RWPE1 (cell line): ENCODE measurements at regions not wholly inside any gene's neighbourhood (a gene's known extent, or its start where the extent isn't known, plus 50 kb on each side); places are given as distances from the start of the nearest gene placed in this dataset.

Source experiments
- CTCF ChIA-PET: fragments of 350-600 bp; sonication (Branson Sonifier 250); formaldehyde crosslinking; extraction: SDS; loops from one replicate; lab custom pipeline; 2021; lab: Yijun Ruan, JAX
- POLR2A ChIA-PET: fragments of 400-600 bp; formaldehyde crosslinking; extraction: SDS; loops from one replicate; lab custom pipeline; 2020; ENCODE audit warnings: antibody characterized with exemption; ENCODE audit not compliant: low non-redundant PET; lab: Yijun Ruan, JAX
- DNase-seq: peaks from one replicate; pipeline ENCODE4 v3.0.0; 2012; ENCODE audit warnings: low spot score
- H3K27ac ChIP-seq: fragments of 450-650 bp; 2 replicates; pipeline ENCODE4 v1.5.1; 2017
- TF ChIP-seq, protein P1 (sequence below): fragments of 450-650 bp; conservative IDR thresholded peaks from 2 replicates; pipeline ENCODE4 v1.5.1; 2017; ENCODE audit warnings: low read depth, mild to moderate bottlenecking

DNA sequence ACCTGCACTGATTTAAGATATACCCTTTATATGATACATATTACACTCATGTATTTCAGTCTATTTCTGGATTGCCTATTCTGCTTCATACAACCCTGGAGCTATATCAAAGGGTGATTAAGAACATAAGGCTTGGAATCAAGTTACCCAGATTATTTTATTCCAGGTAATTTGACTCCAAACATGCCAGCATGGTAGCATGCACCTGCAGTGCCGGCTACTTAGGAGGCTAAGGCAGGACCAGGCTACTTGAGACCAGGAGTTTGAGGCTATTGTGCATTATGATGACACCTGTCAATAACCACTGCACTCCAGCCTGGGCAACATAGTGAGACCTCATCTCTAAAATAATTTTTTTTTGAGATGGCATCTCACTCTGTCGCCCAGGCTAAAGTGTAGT is 50.4 kb upstream of the NEO1 start:
- ChIA-PET POLR2A (no interaction called here), CTCF (no interaction called here)
- TF ChIP-seq, protein P1, sequence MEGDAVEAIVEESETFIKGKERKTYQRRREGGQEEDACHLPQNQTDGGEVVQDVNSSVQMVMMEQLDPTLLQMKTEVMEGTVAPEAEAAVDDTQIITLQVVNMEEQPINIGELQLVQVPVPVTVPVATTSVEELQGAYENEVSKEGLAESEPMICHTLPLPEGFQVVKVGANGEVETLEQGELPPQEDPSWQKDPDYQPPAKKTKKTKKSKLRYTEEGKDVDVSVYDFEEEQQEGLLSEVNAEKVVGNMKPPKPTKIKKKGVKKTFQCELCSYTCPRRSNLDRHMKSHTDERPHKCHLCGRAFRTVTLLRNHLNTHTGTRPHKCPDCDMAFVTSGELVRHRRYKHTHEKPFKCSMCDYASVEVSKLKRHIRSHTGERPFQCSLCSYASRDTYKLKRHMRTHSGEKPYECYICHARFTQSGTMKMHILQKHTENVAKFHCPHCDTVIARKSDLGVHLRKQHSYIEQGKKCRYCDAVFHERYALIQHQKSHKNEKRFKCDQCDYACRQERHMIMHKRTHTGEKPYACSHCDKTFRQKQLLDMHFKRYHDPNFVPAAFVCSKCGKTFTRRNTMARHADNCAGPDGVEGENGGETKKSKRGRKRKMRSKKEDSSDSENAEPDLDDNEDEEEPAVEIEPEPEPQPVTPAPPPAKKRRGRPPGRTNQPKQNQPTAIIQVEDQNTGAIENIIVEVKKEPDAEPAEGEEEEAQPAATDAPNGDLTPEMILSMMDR = no peak
- no peak overlapping the region for H3K27ac ChIP-seq
- no peak for DNase-seq

DNA sequence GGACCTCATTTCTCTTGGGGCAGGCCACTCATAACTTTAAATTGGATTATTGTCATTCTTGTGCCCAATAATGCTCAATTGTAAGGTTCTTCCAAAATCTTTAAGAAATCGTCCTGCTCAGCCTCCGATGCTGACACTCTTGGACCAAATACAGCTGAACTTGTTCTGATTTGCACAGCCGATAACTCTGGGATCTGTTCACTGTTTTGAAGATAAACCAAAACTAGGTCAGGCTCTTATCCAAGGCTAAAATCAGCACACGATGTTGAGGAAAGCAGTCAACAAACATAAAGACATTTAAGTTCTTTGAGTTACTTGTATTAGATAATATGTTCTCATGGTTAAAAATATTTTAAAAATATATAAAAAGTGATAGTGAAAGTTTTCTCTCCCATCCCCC is 52.0 kb upstream of the NEO1 start:
- H3K27ac ChIP-seq = no peak overlapping the region
- TF ChIP-seq, protein P1 = no peak
- ChIA-PET POLR2A (no interaction called here), CTCF (no interaction called here)
- DNase-seq = no peak

DNA sequence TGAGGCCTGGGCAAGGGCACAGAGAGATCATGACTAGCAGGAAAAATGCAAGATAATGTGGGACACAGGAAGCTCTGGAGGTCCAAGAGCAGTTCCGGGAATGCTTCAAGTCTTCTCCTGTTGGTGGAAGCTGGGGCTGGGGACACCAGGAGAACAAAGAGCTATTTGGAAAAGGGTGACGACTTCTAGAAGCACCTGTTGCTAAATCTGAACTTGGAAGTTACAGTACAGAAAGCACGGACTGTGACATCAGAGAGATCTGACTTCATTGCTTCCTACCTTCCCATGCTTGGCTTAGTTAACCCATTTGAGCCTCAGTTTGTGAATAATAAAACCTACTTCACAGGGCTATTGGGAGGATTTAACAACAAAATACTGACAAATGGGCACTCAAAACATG is 52.7 kb upstream of the NEO1 start:
- no peak for DNase-seq
- ChIA-PET POLR2A (no interaction called here), CTCF (interaction anchor here (0.7 kb wide), 1 partner anchor 9 kb away, joined by 3 read pairs; no protein-coding TSS in a partner anchor)
- TF ChIP-seq, protein P1 = no peak
- H3K27ac ChIP-seq = no peak overlapping the region

DNA sequence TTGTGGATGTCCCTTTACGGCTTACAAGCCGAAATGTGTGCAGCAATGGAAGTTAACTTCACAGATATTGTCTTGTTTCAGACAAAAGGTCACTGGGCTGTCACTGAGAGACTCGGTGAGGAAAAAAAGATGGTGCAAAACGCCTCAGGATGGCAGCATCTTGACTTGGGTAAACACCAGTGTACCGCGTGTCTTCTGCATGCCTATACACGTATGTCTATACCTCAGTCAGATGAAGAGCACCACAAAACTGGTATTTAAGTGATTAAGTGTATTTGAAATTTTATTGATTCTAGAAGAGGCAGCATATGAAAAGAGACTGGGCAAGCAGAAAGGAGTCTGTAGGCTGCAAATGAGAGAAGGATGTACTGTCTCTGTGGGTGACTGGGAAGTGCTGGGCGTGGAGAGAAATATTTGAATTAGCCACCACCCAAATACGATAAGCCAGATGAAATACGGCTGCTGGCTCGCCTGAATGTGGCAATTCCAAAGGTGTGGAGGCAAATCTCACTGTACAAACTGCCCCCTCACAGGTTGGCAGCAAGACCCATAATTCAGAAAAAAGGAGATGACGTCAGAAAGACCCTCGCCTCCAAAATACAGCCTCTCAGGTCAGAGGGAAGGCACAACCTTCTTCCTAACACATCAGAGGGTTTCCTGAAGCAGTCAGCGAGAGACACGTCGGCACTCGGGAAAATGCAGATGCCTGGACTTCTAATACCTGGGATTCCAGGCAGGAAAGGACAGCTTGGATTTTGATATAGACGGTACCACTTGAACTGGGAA is 53.4 kb upstream of the NEO1 start:
- DNase-seq = no peak
- POLR2A ChIA-PET = no interaction called here
- H3K27ac ChIP-seq = peak overlapping the region; percentile 64
- TF ChIP-seq, protein P1 = no peak
- CTCF ChIA-PET = interaction anchor here (0.7 kb wide), 1 partner anchor 8 kb away, joined by 3 read pairs; no protein-coding TSS in a partner anchor

DNA sequence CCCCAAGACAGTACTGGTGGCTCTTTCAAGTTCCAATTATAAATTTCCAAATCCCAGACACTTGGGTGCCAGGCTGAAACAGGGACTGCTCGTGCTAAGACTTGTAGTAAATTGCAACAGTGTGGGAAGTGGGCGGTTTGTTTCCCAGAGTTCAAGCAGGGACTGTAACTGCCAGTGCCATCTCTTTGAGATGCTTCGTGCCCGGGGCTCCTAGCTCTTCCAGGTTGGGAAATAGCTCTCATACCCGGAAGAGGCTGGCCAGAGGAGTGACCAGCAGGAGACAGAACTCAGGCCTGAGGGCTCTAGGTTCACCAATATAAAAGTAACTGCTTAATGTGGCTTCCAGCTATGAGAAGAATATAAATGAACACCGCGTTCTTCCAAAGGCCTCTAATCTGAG is 54.0 kb upstream of the NEO1 start:
- POLR2A ChIA-PET = no interaction called here
- peak; percentile 17 for DNase-seq
- peak overlapping the region; percentile 64 for H3K27ac ChIP-seq
- TF ChIP-seq, protein P1 = no peak
- CTCF ChIA-PET = no interaction called here

DNA sequence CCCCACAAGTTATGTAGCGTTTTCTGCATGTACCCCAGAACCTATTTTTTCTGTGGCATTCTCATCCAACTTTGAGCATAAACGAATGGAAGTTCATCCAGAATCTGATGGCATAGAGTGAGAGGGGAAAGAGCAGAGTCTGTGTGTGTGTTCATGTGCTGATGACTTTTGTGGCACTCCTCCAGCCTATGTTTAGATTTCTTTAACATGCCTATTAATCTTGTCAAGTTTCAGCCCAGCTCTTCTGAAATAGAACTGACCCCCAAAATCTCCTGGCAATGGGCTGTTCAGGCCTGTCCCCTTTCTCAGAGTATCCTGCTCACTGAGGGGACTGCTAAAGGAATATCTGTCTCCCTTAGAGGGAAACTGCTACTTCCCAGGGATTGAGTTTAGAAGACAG is 56.4 kb upstream of the NEO1 start:
- H3K27ac ChIP-seq = no peak overlapping the region
- TF ChIP-seq, protein P1 = no peak
- ChIA-PET CTCF (no interaction called here), POLR2A (no interaction called here)
- DNase-seq = no peak
